Epithelial cell of proximal tubule (primary cell): ENCODE measurements at regions not wholly inside any gene's neighbourhood (a gene's known extent, or its start where the extent isn't known, plus 50 kb on each side); places are given as distances from the start of the nearest gene placed in this dataset.

Experiments
- DNase-seq: peaks from one replicate; pipeline ENCODE4 v3.0.0-alpha.2; 2011; ENCODE audit warnings: low read depth
- H3K4me3 ChIP-seq: 2 replicates; pipeline ENCODE4 v1.5.1; 2011; ENCODE audit warnings: low read depth, mild to moderate bottlenecking, low read length
- TF ChIP-seq, protein P1 (sequence below): conservative IDR thresholded peaks from 2 replicates; pipeline ENCODE4 v1.5.1; 2012; ENCODE audit warnings: low read depth, mild to moderate bottlenecking, low read length

- TF ChIP-seq, protein P1, sequence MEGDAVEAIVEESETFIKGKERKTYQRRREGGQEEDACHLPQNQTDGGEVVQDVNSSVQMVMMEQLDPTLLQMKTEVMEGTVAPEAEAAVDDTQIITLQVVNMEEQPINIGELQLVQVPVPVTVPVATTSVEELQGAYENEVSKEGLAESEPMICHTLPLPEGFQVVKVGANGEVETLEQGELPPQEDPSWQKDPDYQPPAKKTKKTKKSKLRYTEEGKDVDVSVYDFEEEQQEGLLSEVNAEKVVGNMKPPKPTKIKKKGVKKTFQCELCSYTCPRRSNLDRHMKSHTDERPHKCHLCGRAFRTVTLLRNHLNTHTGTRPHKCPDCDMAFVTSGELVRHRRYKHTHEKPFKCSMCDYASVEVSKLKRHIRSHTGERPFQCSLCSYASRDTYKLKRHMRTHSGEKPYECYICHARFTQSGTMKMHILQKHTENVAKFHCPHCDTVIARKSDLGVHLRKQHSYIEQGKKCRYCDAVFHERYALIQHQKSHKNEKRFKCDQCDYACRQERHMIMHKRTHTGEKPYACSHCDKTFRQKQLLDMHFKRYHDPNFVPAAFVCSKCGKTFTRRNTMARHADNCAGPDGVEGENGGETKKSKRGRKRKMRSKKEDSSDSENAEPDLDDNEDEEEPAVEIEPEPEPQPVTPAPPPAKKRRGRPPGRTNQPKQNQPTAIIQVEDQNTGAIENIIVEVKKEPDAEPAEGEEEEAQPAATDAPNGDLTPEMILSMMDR = no peak
- no peak overlapping the region for H3K4me3 ChIP-seq
- DNase-seq = no peak
Observed at GRCh38 chr14:51534610-51535011, 117.1 kb upstream of the FRMD6 start.

GRCh38 chr14:51535443-51536044 is 116.2 kb upstream of the FRMD6 start:
- DNase-seq = no peak
- TF ChIP-seq, protein P1 = no peak
- H3K4me3 ChIP-seq = no peak overlapping the region

- H3K4me3 ChIP-seq = no peak overlapping the region
- TF ChIP-seq, protein P1 = no peak
Observed at GRCh38 chr14:51538973-51539372, 112.7 kb upstream of the FRMD6 start.

DNA sequence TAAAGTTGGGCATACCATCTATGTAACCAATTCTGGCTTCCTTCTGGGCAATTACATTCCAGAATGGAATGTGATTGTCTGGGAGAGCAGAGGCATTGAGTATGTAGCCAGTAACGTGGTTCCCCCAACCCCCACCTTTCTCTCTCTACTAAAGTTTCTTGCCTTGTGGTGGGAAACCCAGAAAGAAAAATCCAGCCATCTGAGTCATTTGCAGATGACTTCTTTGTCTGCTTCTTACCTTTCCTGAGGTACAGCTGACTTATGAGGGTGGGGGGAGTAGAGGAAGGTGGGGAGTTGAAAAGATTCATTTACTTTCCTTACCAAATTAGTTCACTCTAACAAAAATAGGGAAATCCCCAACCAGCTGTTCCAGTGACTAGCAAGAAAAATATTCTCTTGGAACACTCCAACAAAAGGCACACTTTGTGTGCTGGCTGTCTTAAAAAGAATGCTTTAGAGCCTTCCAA is 112.1 kb upstream of the FRMD6 start:
- H3K4me3 ChIP-seq = no peak overlapping the region
- peak; percentile 86 for DNase-seq
- TF ChIP-seq, protein P1 = no peak

More at GRCh38 chr14:51538973-51539372, 112.7 kb upstream of the FRMD6 start:
- DNase-seq = no peak

GRCh38 chr14:51540364-51540763 is 111.3 kb upstream of the FRMD6 start:
- TF ChIP-seq, protein P1 = no peak
- no peak overlapping the region for H3K4me3 ChIP-seq
- no peak for DNase-seq

- TF ChIP-seq, protein P1 = no peak
- no peak for DNase-seq
- no peak overlapping the region for H3K4me3 ChIP-seq
Observed at GRCh38 chr14:51544471-51544870, 107.2 kb upstream of the FRMD6 start.

DNA sequence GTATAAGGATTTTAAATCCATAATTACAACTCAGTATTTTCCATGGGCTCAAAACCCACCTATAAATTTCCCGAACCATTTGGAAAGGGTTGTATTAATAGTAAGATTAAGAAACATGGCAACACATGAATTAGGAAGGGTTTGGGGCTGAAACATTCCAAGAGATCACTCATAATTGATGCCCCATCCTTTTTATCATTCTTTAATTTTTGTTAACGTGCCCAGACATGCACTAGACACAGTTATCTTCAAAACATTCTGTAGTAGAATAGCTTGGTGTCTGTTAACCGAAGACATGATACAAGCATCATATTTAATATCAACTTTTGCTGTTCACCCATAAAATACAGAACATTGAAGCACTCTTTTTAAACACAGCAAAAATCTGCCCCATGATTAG is 106.8 kb upstream of the FRMD6 start:
- H3K4me3 ChIP-seq = no peak overlapping the region
- DNase-seq = no peak
- TF ChIP-seq, protein P1 = no peak
